ENCODE measurements at regions not wholly inside any gene's neighbourhood (a gene's known extent, or its start where the extent isn't known, plus 50 kb on each side); places are given as distances from the start of the nearest gene placed in this dataset.
"Not testable (repeated sequence)": the region's sequence is repeated elsewhere in the genome, so short reads cannot be mapped to it uniquely, and the experiment has no call there.

DNA sequence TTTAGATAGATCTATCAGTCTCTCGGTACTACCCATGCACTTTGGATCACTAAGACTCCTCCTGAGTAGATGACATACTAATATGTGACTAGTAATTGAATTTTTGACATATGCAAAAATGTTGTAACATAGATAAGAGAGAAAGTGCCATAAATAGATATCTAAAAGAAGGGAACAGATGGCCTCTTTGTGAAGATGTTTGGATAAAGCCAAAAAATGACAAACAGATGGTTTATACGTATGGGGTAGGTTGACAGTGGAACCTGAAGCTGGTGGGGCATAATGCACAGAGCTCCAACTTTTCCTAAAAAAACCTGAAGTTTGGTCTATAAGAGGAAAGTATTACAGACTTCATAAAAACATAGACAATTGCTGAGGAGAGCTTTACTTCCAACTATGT, 383.0 kb downstream of the CHL1 start:
- RAD21 ChIA-PET (ENCODE audit: unreplicated experiment); H3K27ac ChIP-seq (ENCODE audit: control insufficient read depth, insufficient read depth); SMC1A ChIA-PET (ENCODE audit: uncharacterized antibody, unreplicated experiment); DNase-seq (ENCODE audit: low read depth, low spot score); H3K4me2 ChIP-seq (ENCODE audit: control insufficient read depth, insufficient read depth); CTCF ChIA-PET; H4K20me1 ChIP-seq (ENCODE audit: control insufficient read depth, insufficient read depth); H3K4me1 ChIP-seq (ENCODE audit: control insufficient read depth, insufficient read depth, low read length); H2AFZ ChIP-seq (ENCODE audit: control insufficient read depth, low read depth, low read length); BruUV-seq (replicated peaks); H3K79me2 ChIP-seq (ENCODE audit: control insufficient read depth, insufficient read depth, low read length); H3K9me3 ChIP-seq (replicated peaks; ENCODE audit: control insufficient read depth, insufficient read depth, low read length); H3K36me3 ChIP-seq (ENCODE audit: control insufficient read depth in 2 of 2, insufficient read depth in 2 of 2, low read length in 1 of 2); H3K27me3 ChIP-seq (replicated peaks in 1 of 2; ENCODE audit: control insufficient read depth in 2 of 2, insufficient read depth in 2 of 2, low read length in 1 of 2); POLR2A ChIA-PET; H3K4me3 ChIP-seq; in situ Hi-C loops (cut with MboI); ATAC-seq; H3K9ac ChIP-seq (ENCODE audit: control insufficient read depth, insufficient read depth, low read length); intact Hi-C loops (cut with micrococcal nuclease; ENCODE audit: unreplicated experiment); FAIRE-seq: not testable (repeated sequence)
- 3% methylated on average over 2 of the region's 2 CpGs for WGBS (ENCODE audit: insufficient coverage, insufficient replicate concordance, low lambda C conversion rate, missing lambda C conversion rate)

DNA sequence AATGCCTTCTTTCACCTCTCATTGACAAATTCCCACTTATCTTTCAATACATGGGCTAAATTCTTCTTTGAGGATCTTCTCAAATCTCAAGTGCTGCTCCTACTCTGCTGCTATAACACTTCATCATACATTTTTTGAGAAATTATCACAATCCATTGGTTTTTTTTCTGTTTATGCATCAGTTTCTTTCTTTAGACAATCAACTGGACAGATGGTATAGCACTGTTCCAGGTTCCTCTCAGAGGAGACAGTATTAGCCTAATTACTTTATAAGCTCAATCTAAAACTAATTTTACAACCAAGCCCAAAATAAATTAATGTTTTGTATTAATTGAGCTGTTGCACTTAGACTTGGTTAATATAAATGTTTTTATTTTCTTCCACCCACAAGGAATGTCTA, 392.5 kb downstream of the CHL1 start:
- SMC1A ChIA-PET (ENCODE audit: uncharacterized antibody, unreplicated experiment); H3K9ac ChIP-seq (ENCODE audit: control insufficient read depth, insufficient read depth, low read length); CTCF ChIA-PET; H3K9me3 ChIP-seq (replicated peaks; ENCODE audit: control insufficient read depth, insufficient read depth, low read length); H2AFZ ChIP-seq (ENCODE audit: control insufficient read depth, low read depth, low read length); H3K79me2 ChIP-seq (ENCODE audit: control insufficient read depth, insufficient read depth, low read length); H4K20me1 ChIP-seq (ENCODE audit: control insufficient read depth, insufficient read depth); RAD21 ChIA-PET (ENCODE audit: unreplicated experiment); DNase-seq (ENCODE audit: low read depth, low spot score); POLR2A ChIA-PET; H3K27ac ChIP-seq (ENCODE audit: control insufficient read depth, insufficient read depth); FAIRE-seq; intact Hi-C loops (cut with micrococcal nuclease; ENCODE audit: unreplicated experiment); ATAC-seq; H3K4me3 ChIP-seq; H3K4me2 ChIP-seq (ENCODE audit: control insufficient read depth, insufficient read depth); BruUV-seq (replicated peaks); H3K4me1 ChIP-seq (ENCODE audit: control insufficient read depth, insufficient read depth, low read length); in situ Hi-C loops (cut with MboI); H3K27me3 ChIP-seq (replicated peaks in 1 of 2; ENCODE audit: control insufficient read depth in 2 of 2, insufficient read depth in 2 of 2, low read length in 1 of 2); H3K36me3 ChIP-seq (ENCODE audit: control insufficient read depth in 2 of 2, insufficient read depth in 2 of 2, low read length in 1 of 2): not testable (repeated sequence)

DNA sequence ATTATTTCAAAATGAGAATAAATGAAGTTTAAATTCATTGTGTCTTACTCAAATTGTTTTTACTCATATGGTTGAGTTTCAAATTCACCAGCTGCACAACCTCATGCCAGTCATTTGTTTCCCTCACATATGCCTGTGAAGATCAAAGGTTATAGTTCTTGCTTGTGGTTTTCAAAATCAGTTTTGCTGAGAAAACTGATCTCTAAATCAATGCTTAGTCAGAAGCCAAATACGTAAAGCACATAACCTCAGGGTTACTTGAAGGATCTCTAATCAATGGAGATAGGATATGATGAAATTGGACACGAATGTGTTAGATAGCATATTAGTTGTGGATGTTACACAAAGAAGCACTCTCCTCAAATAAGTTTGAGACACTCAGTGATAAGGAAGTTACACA, 400.7 kb downstream of the CHL1 start:
- intact Hi-C loops (cut with micrococcal nuclease; ENCODE audit: unreplicated experiment); BruUV-seq (replicated peaks); CTCF ChIA-PET; H3K27me3 ChIP-seq (replicated peaks in 1 of 2; ENCODE audit: control insufficient read depth in 2 of 2, insufficient read depth in 2 of 2, low read length in 1 of 2); SMC1A ChIA-PET (ENCODE audit: uncharacterized antibody, unreplicated experiment); H3K36me3 ChIP-seq (ENCODE audit: control insufficient read depth in 2 of 2, insufficient read depth in 2 of 2, low read length in 1 of 2); H4K20me1 ChIP-seq (ENCODE audit: control insufficient read depth, insufficient read depth); H3K79me2 ChIP-seq (ENCODE audit: control insufficient read depth, insufficient read depth, low read length); H3K4me2 ChIP-seq (ENCODE audit: control insufficient read depth, insufficient read depth); H3K4me1 ChIP-seq (ENCODE audit: control insufficient read depth, insufficient read depth, low read length); RAD21 ChIA-PET (ENCODE audit: unreplicated experiment); FAIRE-seq; in situ Hi-C loops (cut with MboI); H3K4me3 ChIP-seq; H3K27ac ChIP-seq (ENCODE audit: control insufficient read depth, insufficient read depth); H3K9me3 ChIP-seq (replicated peaks; ENCODE audit: control insufficient read depth, insufficient read depth, low read length); DNase-seq (ENCODE audit: low read depth, low spot score); POLR2A ChIA-PET; H2AFZ ChIP-seq (ENCODE audit: control insufficient read depth, low read depth, low read length); H3K9ac ChIP-seq (ENCODE audit: control insufficient read depth, insufficient read depth, low read length): not testable (repeated sequence)
- 0% methylated on average over 2 of the region's 2 CpGs for WGBS (ENCODE audit: insufficient coverage, insufficient replicate concordance, low lambda C conversion rate, missing lambda C conversion rate)
- 0 out of 2 replicates have a peak, but pooled peaks have one; percentile 35 for TF ChIP-seq ZNF24 (IDR thresholded peaks at IDR 0.05)
- ATAC-seq: peak; percentile 72

DNA sequence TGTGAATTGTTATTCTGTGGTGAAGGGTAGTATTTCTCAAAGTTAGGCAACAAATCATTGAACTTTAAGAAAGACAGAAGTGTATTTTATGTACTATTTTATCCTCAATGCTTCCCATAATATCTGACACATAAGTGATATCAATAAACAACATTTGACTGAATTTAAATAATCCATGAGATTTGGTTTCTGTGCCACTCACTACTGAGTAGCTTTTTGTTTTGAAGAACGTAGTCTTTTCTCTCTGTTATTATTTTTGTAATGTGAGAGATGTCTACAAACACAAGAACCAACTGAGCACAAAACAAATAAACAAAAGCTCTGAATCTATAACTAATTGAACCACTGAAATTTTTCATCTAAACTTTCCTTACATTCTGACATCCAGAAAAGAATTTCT, 401.2 kb downstream of the CHL1 start:
- H3K9ac ChIP-seq (ENCODE audit: control insufficient read depth, insufficient read depth, low read length); RAD21 ChIA-PET (ENCODE audit: unreplicated experiment); in situ Hi-C loops (cut with MboI); H3K27me3 ChIP-seq (replicated peaks in 1 of 2; ENCODE audit: control insufficient read depth in 2 of 2, insufficient read depth in 2 of 2, low read length in 1 of 2); H3K36me3 ChIP-seq (ENCODE audit: control insufficient read depth in 2 of 2, insufficient read depth in 2 of 2, low read length in 1 of 2); CTCF ChIA-PET; BruUV-seq (replicated peaks); H3K79me2 ChIP-seq (ENCODE audit: control insufficient read depth, insufficient read depth, low read length); ATAC-seq; POLR2A ChIA-PET; FAIRE-seq; H3K4me2 ChIP-seq (ENCODE audit: control insufficient read depth, insufficient read depth); DNase-seq (ENCODE audit: low read depth, low spot score); H4K20me1 ChIP-seq (ENCODE audit: control insufficient read depth, insufficient read depth); intact Hi-C loops (cut with micrococcal nuclease; ENCODE audit: unreplicated experiment); H3K4me3 ChIP-seq; H2AFZ ChIP-seq (ENCODE audit: control insufficient read depth, low read depth, low read length); H3K9me3 ChIP-seq (replicated peaks; ENCODE audit: control insufficient read depth, insufficient read depth, low read length); H3K4me1 ChIP-seq (ENCODE audit: control insufficient read depth, insufficient read depth, low read length); SMC1A ChIA-PET (ENCODE audit: uncharacterized antibody, unreplicated experiment); H3K27ac ChIP-seq (ENCODE audit: control insufficient read depth, insufficient read depth): not testable (repeated sequence)
- WGBS (ENCODE audit: insufficient coverage, insufficient replicate concordance, low lambda C conversion rate, missing lambda C conversion rate): 0% methylated on average over 1 of the region's 1 CpG

Measured in GM12878 (cell line).